HEK293T (cell line): ENCODE measurements at regions not wholly inside any gene's neighbourhood (a gene's known extent, or its start where the extent isn't known, plus 50 kb on each side); places are given as distances from the start of the nearest gene placed in this dataset.
A peak's percentile ranks its signal among the peaks of the same experiment; 100 is the strongest.
"Not testable (repeated sequence)": the region's sequence is repeated elsewhere in the genome, so short reads cannot be mapped to it uniquely, and the experiment has no call there.

ENCODE experiments used
- CTCF ChIA-PET: fragments of 350-600 bp; formaldehyde crosslinking; extraction: SDS; loops from one replicate; lab custom pipeline; 2021; ENCODE audit warnings: antibody characterized with exemption, inconsistent platforms; lab: Yijun Ruan, JAX
- POLR2A ChIA-PET: fragments of 350-600 bp; formaldehyde crosslinking; extraction: SDS; loops from one replicate; lab custom pipeline; 2020; ENCODE audit warnings: antibody characterized with exemption, inconsistent platforms; lab: Yijun Ruan, JAX
- DNase-seq: peaks from one replicate; pipeline ENCODE4 v3.0.0; 2012; ENCODE audit warnings: mixed read lengths; ENCODE audit errors: extremely low spot score
- ARNT ChIP-seq: fragments of 450-650 bp; IDR thresholded peaks from 2 replicates; pipeline ENCODE4 v1.6.1; 2017; ENCODE audit warnings: mild to moderate bottlenecking
- BHLHE40 ChIP-seq: fragments of 450-650 bp; IDR thresholded peaks from 2 replicates; pipeline ENCODE4 v1.6.1; 2016; ENCODE audit warnings: mild to moderate bottlenecking, moderate library complexity, borderline replicate concordance
- CTBP1 ChIP-seq: fragments of 450-650 bp; IDR thresholded peaks from 2 replicates; pipeline ENCODE4 v1.6.1; 2016; ENCODE audit warnings: borderline replicate concordance
- ELF4 ChIP-seq: fragments of 450-650 bp; IDR thresholded peaks from 2 replicates; pipeline ENCODE4 v1.6.1; 2017; ENCODE audit warnings: antibody characterized with exemption
- FOXA1 ChIP-seq: fragments of 450-650 bp; IDR thresholded peaks from 2 replicates; pipeline ENCODE4 v1.6.1; 2016; ENCODE audit warnings: mild to moderate bottlenecking
- FOXK2 ChIP-seq: fragments of 450-650 bp; IDR thresholded peaks from 2 replicates; pipeline ENCODE4 v1.6.1; 2016; ENCODE audit warnings: mild to moderate bottlenecking
- FOXM1 ChIP-seq: fragments of 450-650 bp; IDR thresholded peaks from 2 replicates; pipeline ENCODE4 v1.6.1; 2017; ENCODE audit warnings: mild to moderate bottlenecking, borderline replicate concordance
- HDGF ChIP-seq: fragments of 450-650 bp; IDR thresholded peaks from 2 replicates; pipeline ENCODE4 v1.6.1; 2017; ENCODE audit warnings: antibody characterized with exemption, borderline replicate concordance
- L3MBTL2 ChIP-seq: fragments of 450-650 bp; conservative IDR thresholded peaks from 2 replicates; pipeline ENCODE4 v1.6.1; 2016; ENCODE audit warnings: mild to moderate bottlenecking
- LEF1 ChIP-seq: fragments of 450-650 bp; IDR thresholded peaks from 2 replicates; pipeline ENCODE4 v1.6.1; 2017; ENCODE audit warnings: mild to moderate bottlenecking, borderline replicate concordance
- NFRKB ChIP-seq: fragments of 450-650 bp; IDR thresholded peaks from 2 replicates; pipeline ENCODE4 v1.6.1; 2016; ENCODE audit warnings: mild to moderate bottlenecking, moderate library complexity
- SP1 ChIP-seq: fragments of 450-650 bp; IDR thresholded peaks from 2 replicates; pipeline ENCODE4 v1.6.1; 2017
- SUZ12 ChIP-seq: fragments of 450-650 bp; IDR thresholded peaks from 2 replicates; pipeline ENCODE4 v1.6.1; 2016; ENCODE audit warnings: mild to moderate bottlenecking
- TARDBP ChIP-seq: fragments of 450-650 bp; IDR thresholded peaks from 2 replicates; pipeline ENCODE4 v1.6.1; 2016
- ZNF384 ChIP-seq: fragments of 450-650 bp; IDR thresholded peaks from 2 replicates; pipeline ENCODE4 v1.6.1; 2016
- TF ChIP-seq, protein P1 (sequence below): fragments of 450-650 bp; IDR thresholded peaks from 2 replicates; pipeline ENCODE4 v1.6.1; 2016

GRCh38 chr13:73522937-73523336 lies 464.1 kb downstream of the KLF5 start:
- ChIA-PET CTCF (no interaction called here), POLR2A (no interaction called here)
- TF ChIP-seq HDGF (no peak), ZNF384 (no peak), LEF1 (no peak), SP1 (no peak), SUZ12 (no peak), FOXK2 (no peak), FOXA1 (no peak), NFRKB (no peak)
- no peak for DNase-seq

DNA sequence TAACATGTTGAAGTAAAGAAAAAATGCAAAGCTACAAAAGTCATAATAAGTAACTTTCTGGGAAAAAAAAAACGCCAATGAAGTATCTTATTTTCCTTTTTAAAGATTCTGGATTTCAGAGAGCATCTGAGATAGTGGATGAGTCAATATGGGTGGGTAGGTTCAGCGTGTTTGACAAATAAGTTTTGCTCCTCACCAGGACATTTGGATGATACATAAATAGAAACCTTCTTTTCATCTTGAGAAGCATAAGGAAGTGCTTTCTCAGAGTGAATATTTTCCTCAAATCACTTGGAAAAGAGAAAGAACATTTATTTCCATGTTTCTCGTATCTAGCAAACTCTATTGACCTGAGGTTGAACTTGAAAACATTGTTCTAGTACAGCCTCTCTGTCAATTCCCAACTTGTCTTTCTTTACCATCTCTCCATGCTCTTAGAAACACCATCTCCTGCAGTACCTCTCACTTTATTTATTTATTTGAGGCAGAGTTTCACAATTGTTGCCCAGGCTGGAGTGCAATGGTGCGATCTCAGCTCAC lies 463.2 kb downstream of the KLF5 start:
- CTCF ChIA-PET: no interaction called here
- no peak for DNase-seq
- POLR2A ChIA-PET: no interaction called here
- no peak for TF ChIP-seq HDGF
- no peak for TF ChIP-seq BHLHE40
- no peak for TF ChIP-seq ZNF384
- TF ChIP-seq LEF1: no peak
- TF ChIP-seq, protein P1, sequence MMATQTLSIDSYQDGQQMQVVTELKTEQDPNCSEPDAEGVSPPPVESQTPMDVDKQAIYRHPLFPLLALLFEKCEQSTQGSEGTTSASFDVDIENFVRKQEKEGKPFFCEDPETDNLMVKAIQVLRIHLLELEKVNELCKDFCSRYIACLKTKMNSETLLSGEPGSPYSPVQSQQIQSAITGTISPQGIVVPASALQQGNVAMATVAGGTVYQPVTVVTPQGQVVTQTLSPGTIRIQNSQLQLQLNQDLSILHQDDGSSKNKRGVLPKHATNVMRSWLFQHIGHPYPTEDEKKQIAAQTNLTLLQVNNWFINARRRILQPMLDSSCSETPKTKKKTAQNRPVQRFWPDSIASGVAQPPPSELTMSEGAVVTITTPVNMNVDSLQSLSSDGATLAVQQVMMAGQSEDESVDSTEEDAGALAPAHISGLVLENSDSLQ: no peak
- TF ChIP-seq NFRKB: no peak
- TF ChIP-seq TARDBP: no peak
- no peak for TF ChIP-seq SUZ12
- TF ChIP-seq FOXM1: no peak
- no peak for TF ChIP-seq ARNT
- no peak for TF ChIP-seq CTBP1
- no peak for TF ChIP-seq FOXA1
- TF ChIP-seq L3MBTL2: no peak
- no peak for TF ChIP-seq FOXK2
- no peak for TF ChIP-seq SP1
- no peak for TF ChIP-seq ELF4

- POLR2A ChIA-PET: no interaction called here
- no peak for DNase-seq
- TF ChIP-seq, protein P1: no peak
- TF ChIP-seq LEF1: no peak
- no peak for TF ChIP-seq ELF4
- CTCF ChIA-PET: no interaction called here
These were observed 462.5 kb downstream of the KLF5 start for GRCh38 chr13:73521290-73521624.

GRCh38 chr13:73520566-73521289 lies 461.9 kb downstream of the KLF5 start:
- DNase-seq: no peak
- no peak for TF ChIP-seq ARNT
- no peak for TF ChIP-seq TARDBP
- no peak for TF ChIP-seq CTBP1
- TF ChIP-seq NFRKB: no peak
- no peak for TF ChIP-seq FOXM1
- TF ChIP-seq L3MBTL2: no peak
- TF ChIP-seq FOXK2: no peak
- no peak for TF ChIP-seq BHLHE40
- TF ChIP-seq ZNF384: no peak
- no peak for TF ChIP-seq SP1
- no peak for TF ChIP-seq ELF4
- TF ChIP-seq, protein P1: no peak
- TF ChIP-seq HDGF: no peak
- TF ChIP-seq LEF1: no peak
- TF ChIP-seq FOXA1: no peak
- TF ChIP-seq SUZ12: no peak
- POLR2A ChIA-PET: no interaction called here
- CTCF ChIA-PET: no interaction called here

DNA sequence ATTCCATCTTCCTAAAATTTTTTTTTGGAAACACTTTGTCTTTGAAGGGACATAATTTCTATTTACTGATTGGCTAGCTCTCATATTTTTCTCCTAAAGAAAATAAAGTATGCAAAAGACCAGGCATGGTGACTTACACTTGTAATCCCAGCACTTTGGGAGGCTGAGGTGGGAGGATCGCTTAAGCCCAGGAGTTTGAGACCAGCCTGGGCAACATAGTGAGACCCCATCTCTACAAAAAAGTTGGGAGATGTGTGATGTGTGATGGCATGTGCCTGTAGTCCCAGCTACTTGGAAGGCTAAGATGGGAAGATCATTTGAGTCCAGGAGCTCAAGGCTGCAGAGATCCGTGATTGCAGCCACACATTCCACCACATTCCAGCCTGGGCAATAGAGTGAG lies 461.3 kb downstream of the KLF5 start:
- POLR2A ChIA-PET, DNase-seq: not testable (repeated sequence)
- CTCF ChIA-PET: interaction anchor here (0.6 to 0.7 kb wide), 2 partner anchors 41 to 265 kb away, joined by 3 to 6 read pairs; no protein-coding TSS in a partner anchor

DNA sequence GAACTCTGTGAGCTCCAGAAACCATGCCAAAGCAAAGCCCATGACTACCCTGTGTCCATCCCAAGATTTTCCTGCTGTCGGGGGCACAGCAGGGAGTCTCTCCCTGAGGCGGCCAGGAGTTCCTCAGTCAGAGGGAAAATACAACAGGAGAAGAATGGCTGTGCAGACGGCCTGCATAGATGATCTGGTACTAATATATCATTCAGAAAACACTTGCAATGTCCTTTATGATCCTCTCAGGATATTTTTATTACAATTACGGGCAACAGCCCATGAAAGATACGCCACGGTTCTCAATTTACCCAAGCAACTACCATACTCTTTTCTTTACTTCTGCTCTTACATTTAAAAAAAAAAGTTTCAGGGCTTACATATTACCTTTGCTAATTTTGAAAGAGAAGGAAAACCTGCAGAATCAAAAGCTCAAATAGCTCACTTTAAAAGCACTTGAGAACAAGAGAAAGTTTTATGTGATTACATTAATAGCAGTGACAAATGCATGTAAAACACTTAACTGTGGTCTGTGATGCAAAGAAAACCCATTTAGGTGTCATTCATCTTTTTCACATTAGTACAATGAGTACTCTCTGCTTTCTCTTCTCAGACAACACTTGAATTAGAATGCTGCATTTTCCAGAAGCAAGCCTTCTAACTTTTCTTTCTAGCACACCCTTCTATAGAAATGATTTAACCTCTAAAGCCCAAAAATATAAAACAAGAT lies 460.8 kb downstream of the KLF5 start:
- ChIA-PET POLR2A (no interaction called here), CTCF (interaction anchor here (0.6 to 0.7 kb wide), 2 partner anchors 41 to 265 kb away, joined by 3 to 6 read pairs; no protein-coding TSS in a partner anchor)

More for the DNA sequence above, 460.8 kb downstream of the KLF5 start:
- no peak for DNase-seq
- TF ChIP-seq SUZ12: no peak
- TF ChIP-seq, protein P1: peak; percentile 80
